Adrenal gland (tissue), 5 donors: ENCODE measurements at regions not wholly inside any gene's neighbourhood (a gene's known extent, or its start where the extent isn't known, plus 50 kb on each side); places are given as distances from the start of the nearest gene placed in this dataset.

Source experiments
- CTCF ChIP-seq, 6 experiments: fragments of 450-650 bp in 4 of 6; fragments of 200-600 bp in 2 of 6; sonication (generic) in 1 of 6; IDR thresholded peaks; 1 replicate in 5 of 6; 2 replicates in 1 of 6; pipeline versions ENCODE4 v1.5.1 to v1.8.0; 2016 to 2021; ENCODE audit warnings: antibody characterized with exemption in 6 of 6, mild to moderate bottlenecking in 2 of 6, moderate library complexity in 1 of 6
- POLR2A ChIP-seq, 2 donors: fragments of 450-650 bp; IDR thresholded peaks; one replicate each; pipeline ENCODE4 v1.6.1; 2017; ENCODE audit warnings: antibody characterized with exemption in 2 of 2, mild to moderate bottlenecking in 2 of 2, moderate library complexity in 1 of 2
- donor health status: DM: no; HTN: no; CAD: no.

- TF ChIP-seq CTCF (IDR thresholded peaks at IDR 0.05) (no peak), POLR2A (IDR thresholded peaks at IDR 0.05) (no peak)
Observed at GRCh38 chr21:16074950-16075489, 345.2 kb downstream of the USP25 start.
